ENCODE measurements at regions not wholly inside any gene's neighbourhood (a gene's known extent, or its start where the extent isn't known, plus 50 kb on each side); places are given as distances from the start of the nearest gene placed in this dataset.

DNA sequence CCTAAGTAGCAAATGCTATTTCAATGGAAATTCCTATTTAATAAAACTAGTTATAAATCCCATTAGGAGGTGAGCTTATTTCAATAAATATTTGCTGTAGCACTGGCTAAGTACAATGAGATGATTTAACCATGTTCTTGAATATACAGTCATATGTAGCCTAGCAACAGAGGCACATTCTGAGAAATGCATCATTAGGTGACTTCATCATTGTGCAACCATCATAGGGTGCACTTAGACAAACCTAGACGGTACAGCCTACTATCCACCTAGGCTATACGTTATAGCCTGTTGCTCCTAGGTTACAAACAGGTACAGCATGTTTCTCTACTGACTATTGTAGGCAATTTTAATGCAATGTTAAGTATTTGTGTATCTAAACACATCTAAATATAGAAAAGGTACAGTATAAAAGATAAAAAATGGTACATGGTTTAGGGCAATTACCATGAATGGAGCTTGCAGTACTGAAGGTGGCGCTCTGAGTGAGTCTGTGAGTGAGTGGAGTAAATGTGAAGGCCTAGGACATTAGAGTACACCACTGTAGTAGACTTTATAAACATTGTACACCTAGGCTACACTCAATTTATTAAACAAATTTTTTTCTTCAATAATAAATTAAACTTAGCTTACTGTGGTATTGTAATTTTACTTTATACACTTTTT is 350.1 kb downstream of the CASP12 start:
- ChIA-PET CTCF (interaction anchor here (0.6 kb wide), 2 partner anchors 54 to 369 kb away, joined by 3 to 5 read pairs; no protein-coding TSS in a partner anchor), POLR2A (no interaction called here)
- no peaks in the 10 kb centered on the region for H3K9me3 ChIP-seq (ENCODE audit: control insufficient read depth, insufficient read depth, low read depth, low read length)
- H3K4me3 ChIP-seq (ENCODE audit: low read depth, low read length) = no peak overlapping the region
- no peaks in the 10 kb centered on the region for H3K4me1 ChIP-seq (ENCODE audit: control insufficient read depth, insufficient read depth, low read length)
- H3K36me3 ChIP-seq (ENCODE audit: control insufficient read depth in 2 of 2, insufficient read depth in 1 of 2, low read length in 2 of 2) = no peaks in the 10 kb centered on the region
- TF ChIP-seq ZNF660 (tag by site-specific recombination; IDR thresholded peaks at IDR 0.05) = no peak
- TF ChIP-seq ZBTB48 (tag by site-specific recombination; IDR thresholded peaks at IDR 0.05) = no peak
- TF ChIP-seq ZNF184 (tag by site-specific recombination; IDR thresholded peaks at IDR 0.05) = no peak
- no peak overlapping the region for H3K27ac ChIP-seq (ENCODE audit: extremely low read depth, low read depth, low read length)

DNA sequence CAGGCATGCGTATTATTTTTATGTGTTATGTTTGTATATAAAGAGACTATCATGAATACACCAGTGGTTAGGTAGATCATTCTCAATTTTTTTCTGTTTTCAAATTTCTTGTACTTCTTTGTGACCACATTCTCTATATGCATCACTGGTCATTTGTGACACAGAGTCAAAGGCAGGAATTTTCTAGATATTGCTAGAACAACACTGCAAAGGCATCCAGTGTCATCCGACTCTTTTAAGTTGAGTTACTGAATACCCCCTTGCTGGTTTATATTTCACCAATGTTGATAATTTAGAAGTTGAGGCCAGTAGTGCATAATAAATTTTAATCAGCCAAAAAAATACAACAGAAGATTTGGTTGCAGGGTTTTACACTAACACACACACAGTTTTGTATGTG is 351.8 kb downstream of the CASP12 start:
- no peak overlapping the region for H3K4me3 ChIP-seq (ENCODE audit: low read depth, low read length)
- no peaks in the 10 kb centered on the region for H3K9me3 ChIP-seq (ENCODE audit: control insufficient read depth, insufficient read depth, low read depth, low read length)
- CTCF ChIA-PET = no interaction called here
- no peak overlapping the region for H3K27ac ChIP-seq (ENCODE audit: extremely low read depth, low read depth, low read length)
- H3K36me3 ChIP-seq (ENCODE audit: control insufficient read depth in 2 of 2, insufficient read depth in 1 of 2, low read length in 2 of 2) = no peaks in the 10 kb centered on the region
- POLR2A ChIA-PET = no interaction called here
- TF ChIP-seq ZNF398 (tag by site-specific recombination; IDR thresholded peaks at IDR 0.05) = no peak
- H3K4me1 ChIP-seq (ENCODE audit: control insufficient read depth, insufficient read depth, low read length) = no peaks in the 10 kb centered on the region

DNA sequence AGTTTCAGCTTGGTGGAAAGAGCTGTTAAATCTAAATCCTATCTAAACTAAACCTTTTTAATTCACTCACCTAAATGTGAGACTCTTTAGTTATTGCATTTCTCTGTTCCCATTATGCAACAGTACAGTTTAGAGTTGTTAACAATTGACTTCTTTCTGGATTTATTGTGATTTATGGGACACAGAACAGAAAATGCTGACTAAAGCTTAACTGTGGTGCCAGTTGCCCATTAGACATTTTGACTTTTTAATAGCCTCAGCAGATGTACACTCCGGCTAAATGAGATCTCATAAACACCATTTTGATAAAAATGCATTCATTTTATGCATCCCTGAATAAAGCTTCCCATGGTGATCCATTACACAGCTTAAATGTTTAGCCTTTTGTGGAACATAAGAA is 356.6 kb downstream of the CASP12 start:
- Histone ChIP-seq H3K36me3 (ENCODE audit: control insufficient read depth in 2 of 2, insufficient read depth in 1 of 2, low read length in 2 of 2) (no peaks in the 10 kb centered on the region), H3K9me3 (ENCODE audit: control insufficient read depth, insufficient read depth, low read depth, low read length) (no peaks in the 10 kb centered on the region), H3K4me1 (ENCODE audit: control insufficient read depth, insufficient read depth, low read length) (no peaks in the 10 kb centered on the region), H3K4me3 (ENCODE audit: low read depth, low read length) (no peak overlapping the region), H3K27ac (ENCODE audit: extremely low read depth, low read depth, low read length) (no peak overlapping the region)
- ChIA-PET CTCF (no interaction called here), POLR2A (no interaction called here)
- TF ChIP-seq ZNF791 (tag by site-specific recombination; IDR thresholded peaks at IDR 0.05) (no peak), TRIM28 (IDR thresholded peaks at IDR 0.05; ENCODE audit: borderline replicate concordance, low read length) (no peak), SP7 (tag by site-specific recombination; IDR thresholded peaks at IDR 0.05) (no peak), ZNF792 (tag by site-specific recombination; IDR thresholded peaks at IDR 0.05) (no peak), ZNF169 (tag by site-specific recombination; IDR thresholded peaks at IDR 0.05) (no peak), ZNF175 (tag by site-specific recombination; IDR thresholded peaks at IDR 0.05) (no peak), ZSCAN18 (tag by site-specific recombination; IDR thresholded peaks at IDR 0.05) (no peak), ZNF521 (tag by site-specific recombination; IDR thresholded peaks at IDR 0.05) (no peak), ZNF473 (tag by site-specific recombination; IDR thresholded peaks at IDR 0.05) (no peak), SCRT2 (tag by site-specific recombination; IDR thresholded peaks at IDR 0.05) (no peak)
- TF ChIP-seq, protein P1, sequence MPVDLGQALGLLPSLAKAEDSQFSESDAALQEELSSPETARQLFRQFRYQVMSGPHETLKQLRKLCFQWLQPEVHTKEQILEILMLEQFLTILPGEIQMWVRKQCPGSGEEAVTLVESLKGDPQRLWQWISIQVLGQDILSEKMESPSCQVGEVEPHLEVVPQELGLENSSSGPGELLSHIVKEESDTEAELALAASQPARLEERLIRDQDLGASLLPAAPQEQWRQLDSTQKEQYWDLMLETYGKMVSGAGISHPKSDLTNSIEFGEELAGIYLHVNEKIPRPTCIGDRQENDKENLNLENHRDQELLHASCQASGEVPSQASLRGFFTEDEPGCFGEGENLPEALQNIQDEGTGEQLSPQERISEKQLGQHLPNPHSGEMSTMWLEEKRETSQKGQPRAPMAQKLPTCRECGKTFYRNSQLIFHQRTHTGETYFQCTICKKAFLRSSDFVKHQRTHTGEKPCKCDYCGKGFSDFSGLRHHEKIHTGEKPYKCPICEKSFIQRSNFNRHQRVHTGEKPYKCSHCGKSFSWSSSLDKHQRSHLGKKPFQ (tag by site-specific recombination; IDR thresholded peaks at IDR 0.05) = no peak

Data from HEK293 (cell line).